ENCODE measurements at regions not wholly inside any gene's neighbourhood (a gene's known extent, or its start where the extent isn't known, plus 50 kb on each side); places are given as distances from the start of the nearest gene placed in this dataset.
"Not testable (repeated sequence)": the region's sequence is repeated elsewhere in the genome, so short reads cannot be mapped to it uniquely, and the experiment has no call there.

- Mint-ChIP-seq H3K9me3 (no peaks in the 10 kb centered on the region), H3K36me3 (peaks cover 28% of the 10 kb centered on the region), H3K27me3 (no peaks in the 10 kb centered on the region), H3K4me3 (no peak overlapping the region), H3K4me1 (peaks cover 7% of the 10 kb centered on the region), H3K27ac (no peak overlapping the region)
- DNase-seq (ENCODE audit: low spot score in 2 of 2) (no peak), ATAC-seq (ENCODE audit: low read depth) (no peak)
These were observed 85.1 kb upstream of the ZCCHC13 start for GRCh38 chrX:74218895-74219294.

- H3K9me3 Mint-ChIP-seq = no peaks in the 10 kb centered on the region
- H3K36me3 Mint-ChIP-seq = peaks cover 29% of the 10 kb centered on the region
- H3K27ac Mint-ChIP-seq = no peak overlapping the region
- no peak overlapping the region for H3K4me3 Mint-ChIP-seq
- H3K27me3 Mint-ChIP-seq = no peaks in the 10 kb centered on the region
- ATAC-seq (ENCODE audit: low read depth) (no peak), DNase-seq (ENCODE audit: low spot score in 2 of 2) (no peak)
- H3K4me1 Mint-ChIP-seq = peaks cover 6% of the 10 kb centered on the region
These were observed 87.6 kb upstream of the ZCCHC13 start for GRCh38 chrX:74216421-74216820.

- no peak overlapping the region for H3K4me3 Mint-ChIP-seq
- H3K9me3 Mint-ChIP-seq = no peaks in the 10 kb centered on the region
- ATAC-seq (ENCODE audit: low read depth) (no peak), DNase-seq (ENCODE audit: low spot score in 2 of 2) (no peak)
- H3K27ac Mint-ChIP-seq = no peak overlapping the region
- peaks cover 2% of the 10 kb centered on the region for H3K4me1 Mint-ChIP-seq
- peaks cover 22% of the 10 kb centered on the region for H3K36me3 Mint-ChIP-seq
- H3K27me3 Mint-ChIP-seq = no peaks in the 10 kb centered on the region
These were observed 92.1 kb upstream of the ZCCHC13 start for GRCh38 chrX:74211911-74212310.

GRCh38 chrX:74207539-74207938, 96.4 kb upstream of the ZCCHC13 start:
- Mint-ChIP-seq H3K27me3 (no peaks in the 10 kb centered on the region), H3K36me3 (peaks cover 11% of the 10 kb centered on the region), H3K4me3 (no peak overlapping the region), H3K27ac (no peak overlapping the region), H3K4me1 (no peaks in the 10 kb centered on the region), H3K9me3 (no peaks in the 10 kb centered on the region)
- no peak for DNase-seq (ENCODE audit: low spot score in 2 of 2)
- no peak for ATAC-seq (ENCODE audit: low read depth)

GRCh38 chrX:74195605-74196004, 108.4 kb upstream of the ZCCHC13 start:
- ATAC-seq (ENCODE audit: low read depth) = no peak
- H3K27me3 Mint-ChIP-seq = no peaks in the 10 kb centered on the region
- H3K36me3 Mint-ChIP-seq = peaks cover 1% of the 10 kb centered on the region
- no peak overlapping the region for H3K27ac Mint-ChIP-seq
- no peaks in the 10 kb centered on the region for H3K4me1 Mint-ChIP-seq
- DNase-seq (ENCODE audit: low spot score in 2 of 2) = no peak
- peaks cover 4% of the 10 kb centered on the region for H3K9me3 Mint-ChIP-seq
- H3K4me3 Mint-ChIP-seq = no peak overlapping the region

- Mint-ChIP-seq H3K27me3 (no peaks in the 10 kb centered on the region), H3K27ac (no peak overlapping the region), H3K4me3 (no peak overlapping the region), H3K36me3 (peaks cover under 1% of the 10 kb centered on the region), H3K9me3 (peaks cover 4% of the 10 kb centered on the region), H3K4me1 (no peaks in the 10 kb centered on the region)
- DNase-seq (ENCODE audit: low spot score in 2 of 2) (no peak), ATAC-seq (ENCODE audit: low read depth) (no peak)
These were observed 108.9 kb upstream of the ZCCHC13 start for GRCh38 chrX:74195120-74195519.

- no peak for DNase-seq (ENCODE audit: low spot score in 2 of 2)
- no peaks in the 10 kb centered on the region for H3K27me3 Mint-ChIP-seq
- no peak overlapping the region for H3K27ac Mint-ChIP-seq
- no peak for ATAC-seq (ENCODE audit: low read depth)
- H3K4me1 Mint-ChIP-seq = no peaks in the 10 kb centered on the region
- H3K36me3 Mint-ChIP-seq = peaks cover 2% of the 10 kb centered on the region
- H3K4me3 Mint-ChIP-seq = no peak overlapping the region
- peaks cover 4% of the 10 kb centered on the region for H3K9me3 Mint-ChIP-seq
These were observed 116.8 kb upstream of the ZCCHC13 start for GRCh38 chrX:74187211-74187610.

GRCh38 chrX:74183047-74183446, 120.9 kb upstream of the ZCCHC13 start:
- H3K4me3 Mint-ChIP-seq; H3K4me1 Mint-ChIP-seq; H3K36me3 Mint-ChIP-seq; H3K9me3 Mint-ChIP-seq; DNase-seq (ENCODE audit: low spot score in 2 of 2); H3K27me3 Mint-ChIP-seq; H3K27ac Mint-ChIP-seq; ATAC-seq (ENCODE audit: low read depth): not testable (repeated sequence)

- H3K9me3 Mint-ChIP-seq; H3K27ac Mint-ChIP-seq; H3K4me1 Mint-ChIP-seq; DNase-seq (ENCODE audit: low spot score in 2 of 2); H3K36me3 Mint-ChIP-seq; H3K27me3 Mint-ChIP-seq; H3K4me3 Mint-ChIP-seq; ATAC-seq (ENCODE audit: low read depth): not testable (repeated sequence)
These were observed 122.0 kb upstream of the ZCCHC13 start for GRCh38 chrX:74181976-74182375.

- H3K4me1 Mint-ChIP-seq = no peaks in the 10 kb centered on the region
- ATAC-seq (ENCODE audit: low read depth) (no peak), DNase-seq (ENCODE audit: low spot score in 2 of 2) (no peak)
- H3K4me3 Mint-ChIP-seq = no peak overlapping the region
- H3K27me3 Mint-ChIP-seq = no peaks in the 10 kb centered on the region
- H3K36me3 Mint-ChIP-seq = peaks cover 4% of the 10 kb centered on the region
- H3K9me3 Mint-ChIP-seq = peaks cover 2% of the 10 kb centered on the region
- no peak overlapping the region for H3K27ac Mint-ChIP-seq
These were observed 123.3 kb upstream of the ZCCHC13 start for GRCh38 chrX:74180716-74181115.

GRCh38 chrX:74179990-74180389, 124.0 kb upstream of the ZCCHC13 start:
- peaks cover 8% of the 10 kb centered on the region for H3K36me3 Mint-ChIP-seq
- no peak overlapping the region for H3K27ac Mint-ChIP-seq
- H3K9me3 Mint-ChIP-seq = peaks cover 2% of the 10 kb centered on the region
- ATAC-seq (ENCODE audit: low read depth) (no peak), DNase-seq (ENCODE audit: low spot score in 2 of 2) (no peak)
- H3K4me3 Mint-ChIP-seq = no peak overlapping the region
- no peaks in the 10 kb centered on the region for H3K27me3 Mint-ChIP-seq
- no peaks in the 10 kb centered on the region for H3K4me1 Mint-ChIP-seq

- no peak for ATAC-seq (ENCODE audit: low read depth)
- Mint-ChIP-seq H3K27me3 (no peaks in the 10 kb centered on the region), H3K27ac (no peak overlapping the region), H3K9me3 (peaks cover 2% of the 10 kb centered on the region), H3K4me1 (no peaks in the 10 kb centered on the region), H3K4me3 (no peak overlapping the region), H3K36me3 (peaks cover 8% of the 10 kb centered on the region)
- no peak for DNase-seq (ENCODE audit: low spot score in 2 of 2)
These were observed 124.5 kb upstream of the ZCCHC13 start for GRCh38 chrX:74179499-74179898.

- ATAC-seq (ENCODE audit: low read depth) (no peak), DNase-seq (ENCODE audit: low spot score in 2 of 2) (no peak)
- H3K9me3 Mint-ChIP-seq = peaks cover 2% of the 10 kb centered on the region
- no peak overlapping the region for H3K4me3 Mint-ChIP-seq
- no peak overlapping the region for H3K27ac Mint-ChIP-seq
- H3K4me1 Mint-ChIP-seq = no peaks in the 10 kb centered on the region
- peaks cover 8% of the 10 kb centered on the region for H3K36me3 Mint-ChIP-seq
- H3K27me3 Mint-ChIP-seq = no peaks in the 10 kb centered on the region
These were observed 124.9 kb upstream of the ZCCHC13 start for GRCh38 chrX:74179071-74179470.

- Mint-ChIP-seq H3K27ac (no peak overlapping the region), H3K9me3 (no peaks in the 10 kb centered on the region), H3K36me3 (peaks cover 6% of the 10 kb centered on the region), H3K4me3 (no peak overlapping the region), H3K4me1 (no peaks in the 10 kb centered on the region), H3K27me3 (no peaks in the 10 kb centered on the region)
- no peak for DNase-seq (ENCODE audit: low spot score in 2 of 2)
- ATAC-seq (ENCODE audit: low read depth) = no peak
These were observed 125.4 kb upstream of the ZCCHC13 start for GRCh38 chrX:74178536-74178935.

GRCh38 chrX:74171465-74171864, 132.5 kb upstream of the ZCCHC13 start:
- H3K27me3 Mint-ChIP-seq = no peaks in the 10 kb centered on the region
- DNase-seq (ENCODE audit: low spot score in 2 of 2) (no peak), ATAC-seq (ENCODE audit: low read depth) (no peak)
- H3K27ac Mint-ChIP-seq = no peak overlapping the region
- no peak overlapping the region for H3K4me3 Mint-ChIP-seq
- H3K9me3 Mint-ChIP-seq = peaks cover 9% of the 10 kb centered on the region
- peaks cover 24% of the 10 kb centered on the region for H3K36me3 Mint-ChIP-seq
- no peaks in the 10 kb centered on the region for H3K4me1 Mint-ChIP-seq

- no peak for DNase-seq (ENCODE audit: low spot score in 2 of 2)
- H3K27ac Mint-ChIP-seq = no peak overlapping the region
- H3K36me3 Mint-ChIP-seq = peaks cover 7% of the 10 kb centered on the region
- no peaks in the 10 kb centered on the region for H3K9me3 Mint-ChIP-seq
- no peaks in the 10 kb centered on the region for H3K4me1 Mint-ChIP-seq
- H3K4me3 Mint-ChIP-seq = no peak overlapping the region
- ATAC-seq (ENCODE audit: low read depth) = no peak
- H3K27me3 Mint-ChIP-seq = no peaks in the 10 kb centered on the region
These were observed 141.8 kb upstream of the ZCCHC13 start for GRCh38 chrX:74162199-74162598.

Data from memory B cell (primary cell).